ENCODE measurements at regions not wholly inside any gene's neighbourhood (a gene's known extent, or its start where the extent isn't known, plus 50 kb on each side); places are given as distances from the start of the nearest gene placed in this dataset.
"Not testable (repeated sequence)": the region's sequence is repeated elsewhere in the genome, so short reads cannot be mapped to it uniquely, and the experiment has no call there.

DNA sequence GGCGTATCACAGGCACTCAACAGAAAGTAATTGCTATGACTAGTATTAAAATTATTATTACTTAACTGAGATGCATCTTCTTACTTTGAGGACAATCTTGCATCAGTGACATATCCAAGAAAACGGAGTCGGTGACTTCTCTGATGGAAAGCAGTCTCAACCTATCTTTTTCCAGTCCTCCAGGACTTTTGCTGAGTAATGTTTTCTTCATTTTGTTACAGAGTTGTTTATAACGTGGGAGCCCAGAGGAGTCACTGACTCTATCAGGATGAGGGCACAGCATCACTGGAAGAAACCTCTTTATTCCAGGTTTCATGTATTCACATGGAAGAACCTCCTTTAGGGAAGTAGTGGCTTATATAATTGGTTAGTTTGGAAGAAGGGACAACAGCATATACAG lies 51.5 kb upstream of the MELK start:
- DNase-seq = no peak

DNA sequence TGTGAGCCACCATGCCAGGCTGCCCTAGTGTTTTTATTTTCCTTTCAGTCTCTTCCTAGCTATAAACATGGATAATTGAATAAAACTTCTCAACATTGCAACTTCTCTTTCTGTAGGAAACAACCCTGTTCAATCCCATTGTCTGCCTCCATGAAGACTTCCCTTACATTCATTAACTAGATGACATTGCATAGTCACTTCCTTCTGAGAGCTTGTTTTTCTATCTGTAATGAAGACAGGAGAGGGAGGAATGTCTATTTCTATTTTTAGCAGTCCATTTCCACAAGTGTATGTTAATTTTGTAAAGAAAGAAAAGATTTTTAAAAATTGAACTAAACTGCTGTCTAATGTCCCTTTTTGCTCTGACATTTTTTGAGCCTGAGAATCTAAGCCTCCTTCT lies 55.6 kb upstream of the MELK start:
- no peak for DNase-seq

DNA sequence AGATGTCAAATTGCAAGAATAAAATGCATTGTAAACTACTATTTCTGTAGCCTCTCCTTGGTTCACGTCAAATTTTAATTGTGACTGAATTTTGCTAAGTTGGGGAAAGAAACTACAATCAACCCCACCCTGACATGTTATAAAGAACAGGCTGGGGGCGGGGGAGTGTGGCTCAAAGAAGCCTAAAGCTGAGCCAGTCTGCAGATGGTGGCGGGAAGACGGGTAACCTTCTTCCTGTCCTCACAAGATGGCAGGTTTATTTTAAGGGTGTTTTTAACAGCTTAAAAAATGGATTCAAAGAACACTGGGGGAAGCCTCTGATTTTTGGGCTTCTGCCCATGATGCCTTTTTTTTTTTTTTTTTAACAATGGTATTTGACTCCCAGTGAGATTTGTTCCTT lies 68.5 kb upstream of the MELK start:
- peak; percentile 38 for DNase-seq

DNA sequence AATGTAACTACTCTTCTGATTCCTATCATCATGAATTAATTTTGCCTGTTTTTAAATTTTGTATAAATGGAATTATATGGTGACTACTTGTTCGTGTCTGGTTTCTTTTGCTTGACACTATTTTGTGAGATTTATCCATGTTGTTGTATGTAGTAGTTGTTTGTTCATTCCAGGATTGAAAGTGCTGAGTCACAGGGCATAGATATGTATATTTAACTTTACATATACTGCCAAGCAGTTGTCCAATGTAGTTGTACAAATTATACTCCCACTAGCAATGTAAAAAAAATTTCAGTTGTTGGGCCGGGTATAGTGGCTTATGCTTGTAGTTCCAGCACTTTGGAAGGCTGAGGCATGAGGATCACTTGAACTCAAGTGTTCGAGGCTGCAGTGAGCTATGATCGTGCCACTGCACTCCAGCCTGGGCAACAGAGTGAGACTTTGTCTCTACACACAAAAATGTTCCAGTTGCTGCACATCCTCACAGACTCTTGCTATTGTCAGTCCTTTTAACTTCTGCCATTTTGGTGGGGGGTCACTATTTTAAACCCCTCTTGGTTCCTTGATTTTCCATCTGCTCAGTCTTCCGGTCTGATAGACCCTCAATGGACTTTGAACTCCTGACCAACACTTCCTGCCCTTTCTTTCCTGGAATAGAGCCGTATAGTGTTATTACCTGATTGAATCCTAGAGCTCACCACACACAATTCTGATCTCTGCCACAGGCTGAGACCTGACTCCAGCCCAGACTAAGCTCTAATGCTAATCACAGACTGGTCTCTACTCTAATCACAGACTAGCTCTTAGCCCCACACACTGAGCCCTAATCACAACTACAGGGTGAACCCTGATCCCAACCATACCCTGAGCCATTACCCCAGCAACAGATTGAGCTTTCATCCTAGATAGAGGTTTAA lies 69.3 kb upstream of the MELK start:
- no peak for DNase-seq

- DNase-seq = no peak
These were observed 71.0 kb upstream of the MELK start for GRCh38 chr9:36501727-36502126.

- DNase-seq = not testable (repeated sequence)
These were observed 71.8 kb upstream of the MELK start for GRCh38 chr9:36500931-36501330.

DNA sequence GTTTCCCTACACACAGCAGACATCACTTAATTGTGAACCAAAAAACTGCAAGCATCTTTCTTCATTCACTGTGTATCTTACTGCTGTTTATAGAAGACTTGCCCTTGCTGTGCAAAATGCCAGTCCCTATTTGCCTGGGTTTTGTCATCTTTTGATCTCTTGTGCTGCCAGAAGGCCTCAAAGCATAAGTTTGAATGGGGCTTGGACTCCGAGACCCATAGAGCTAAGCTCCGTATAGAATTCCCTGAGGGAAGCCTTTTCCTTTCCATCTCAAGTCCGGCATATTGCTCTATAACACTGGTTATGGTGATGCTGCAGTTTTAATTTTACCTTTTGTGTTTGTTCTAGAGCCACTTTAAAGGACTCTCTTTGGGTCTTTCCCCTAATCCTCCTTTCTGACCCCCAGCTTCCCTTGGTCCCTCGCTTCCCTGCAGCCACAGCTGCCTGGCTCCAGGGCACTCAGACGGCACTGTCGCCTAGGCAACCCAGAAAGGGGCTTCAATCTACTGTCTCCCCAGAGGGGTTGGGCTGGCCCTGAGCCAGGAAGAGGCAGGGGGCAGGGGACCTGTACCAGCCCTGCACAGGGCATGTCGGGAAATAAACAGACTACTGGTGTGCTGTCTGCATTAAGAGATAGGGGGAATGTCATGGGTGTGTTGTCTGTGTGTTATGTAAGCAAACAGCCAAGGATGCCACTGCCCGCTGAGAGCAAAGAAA lies 73.4 kb upstream of the MELK start:
- no peak for DNase-seq

- peak; percentile 49 for DNase-seq
These were observed 79.1 kb upstream of the MELK start for GRCh38 chr9:36493564-36493963.

DNA sequence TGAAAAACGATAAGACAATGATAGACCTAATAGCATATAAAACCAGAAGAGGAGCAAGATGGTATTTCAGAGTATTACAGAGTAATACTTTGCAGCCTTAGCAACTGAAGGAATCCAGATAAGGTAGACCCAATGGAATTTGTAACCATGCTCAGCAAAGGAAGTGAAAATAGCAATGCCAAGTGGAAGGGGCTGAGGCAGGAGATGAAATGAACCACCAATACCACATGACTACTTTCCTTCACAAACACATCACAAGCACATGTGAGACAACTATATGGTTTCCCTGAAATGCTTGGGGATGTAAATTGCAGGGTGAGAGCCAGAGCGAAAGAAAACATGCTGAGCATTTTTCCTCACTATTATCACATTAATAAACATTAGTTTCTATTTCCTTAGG lies 79.8 kb upstream of the MELK start:
- no peak for DNase-seq

- DNase-seq = no peak
These were observed 83.2 kb upstream of the MELK start for GRCh38 chr9:36489453-36489852.

DNA sequence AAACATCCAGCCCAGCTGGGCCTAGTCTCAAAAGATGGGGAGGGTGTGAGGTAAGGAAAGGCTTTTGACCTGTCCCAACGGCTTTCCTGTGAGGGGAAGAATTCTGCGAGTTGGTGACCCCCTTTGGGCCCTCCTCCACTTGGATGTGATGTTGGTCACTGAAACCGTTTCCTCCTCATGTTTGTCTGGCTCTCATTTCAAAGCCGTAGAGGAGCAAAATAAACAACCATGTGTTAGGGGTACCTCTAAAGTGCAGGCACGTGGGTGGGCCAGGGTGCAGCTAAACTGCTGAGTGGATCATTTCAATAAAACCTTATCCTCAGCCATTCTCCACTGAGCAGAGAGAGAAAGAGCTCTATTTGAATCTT lies 84.3 kb upstream of the MELK start:
- no peak for DNase-seq

DNA sequence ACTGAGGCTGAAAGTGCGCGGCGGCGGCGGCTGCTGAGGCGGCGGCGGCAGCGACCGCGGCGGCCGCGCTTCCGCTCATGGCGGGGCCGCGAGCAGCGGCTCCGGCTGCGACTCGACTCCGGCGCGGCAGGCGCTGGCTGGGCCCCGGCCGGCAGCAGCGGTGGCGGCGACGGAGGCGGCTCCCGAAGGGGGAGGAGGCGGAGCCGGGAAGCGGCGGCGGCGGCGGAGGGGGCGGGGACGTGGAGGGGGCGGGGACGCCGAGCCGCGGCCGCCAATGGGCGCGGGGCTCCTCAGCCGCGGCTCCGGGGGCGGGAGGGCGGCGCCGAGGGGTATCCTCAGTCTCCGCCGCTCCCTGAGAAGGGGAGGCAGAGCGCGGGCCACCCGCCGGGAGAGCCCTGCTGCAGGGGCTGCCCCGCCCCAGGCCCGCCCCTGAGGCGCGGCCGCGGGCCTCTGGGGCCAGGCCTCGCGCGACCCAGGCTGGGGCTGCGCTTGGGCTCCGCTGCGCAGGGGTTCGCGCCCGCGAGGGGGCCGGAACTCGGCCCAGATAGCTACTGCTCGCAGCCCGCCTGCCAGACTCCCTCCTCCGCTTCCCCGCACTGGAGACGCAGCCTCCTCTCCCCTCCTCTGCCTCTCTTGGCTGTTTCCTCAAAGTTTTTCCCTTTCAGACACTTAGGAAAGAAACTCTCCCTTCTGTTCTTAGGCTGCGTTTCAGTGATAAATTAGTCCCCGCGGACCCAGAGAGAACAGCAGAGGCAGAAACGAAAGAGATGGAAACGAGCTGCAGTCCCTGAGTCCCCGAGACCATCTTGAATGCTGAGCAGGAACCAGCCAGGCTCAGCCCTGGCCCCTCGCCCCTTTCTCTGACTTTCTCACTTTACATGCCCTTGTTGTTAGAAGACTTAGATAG lies 85.0 kb upstream of the MELK start:
- peak; percentile 88 for DNase-seq

DNA sequence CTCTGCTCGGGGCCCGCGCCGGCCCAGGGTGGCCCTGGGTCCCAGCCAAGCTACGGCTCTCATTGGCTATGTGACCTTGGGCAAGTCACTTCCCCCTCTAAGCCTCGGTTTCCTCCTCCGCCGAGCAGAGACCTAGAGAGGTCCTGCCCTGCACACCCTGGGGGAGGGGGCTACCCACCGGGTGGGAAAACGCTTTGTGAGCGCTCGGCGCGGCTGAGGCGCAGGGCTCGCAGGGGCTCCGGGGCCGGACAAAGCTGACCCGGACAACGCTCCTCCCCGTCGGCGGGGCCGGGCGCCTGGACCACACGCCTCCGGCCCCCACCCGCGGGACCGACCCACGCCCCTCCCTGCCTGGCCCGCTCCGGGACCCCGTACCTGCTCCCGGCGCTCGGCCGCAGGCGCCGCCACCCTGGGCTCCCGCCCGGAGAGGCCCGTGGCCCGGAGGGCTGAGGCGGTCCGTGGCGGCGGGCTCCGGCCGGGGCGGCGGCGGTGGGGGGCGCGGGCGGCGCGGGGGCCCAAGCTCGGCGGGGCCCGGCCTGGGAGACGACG lies 85.7 kb upstream of the MELK start:
- DNase-seq = peak; percentile 71

- peak; percentile 30 for DNase-seq
These were observed 86.3 kb upstream of the MELK start for GRCh38 chr9:36486329-36486932.

DNA sequence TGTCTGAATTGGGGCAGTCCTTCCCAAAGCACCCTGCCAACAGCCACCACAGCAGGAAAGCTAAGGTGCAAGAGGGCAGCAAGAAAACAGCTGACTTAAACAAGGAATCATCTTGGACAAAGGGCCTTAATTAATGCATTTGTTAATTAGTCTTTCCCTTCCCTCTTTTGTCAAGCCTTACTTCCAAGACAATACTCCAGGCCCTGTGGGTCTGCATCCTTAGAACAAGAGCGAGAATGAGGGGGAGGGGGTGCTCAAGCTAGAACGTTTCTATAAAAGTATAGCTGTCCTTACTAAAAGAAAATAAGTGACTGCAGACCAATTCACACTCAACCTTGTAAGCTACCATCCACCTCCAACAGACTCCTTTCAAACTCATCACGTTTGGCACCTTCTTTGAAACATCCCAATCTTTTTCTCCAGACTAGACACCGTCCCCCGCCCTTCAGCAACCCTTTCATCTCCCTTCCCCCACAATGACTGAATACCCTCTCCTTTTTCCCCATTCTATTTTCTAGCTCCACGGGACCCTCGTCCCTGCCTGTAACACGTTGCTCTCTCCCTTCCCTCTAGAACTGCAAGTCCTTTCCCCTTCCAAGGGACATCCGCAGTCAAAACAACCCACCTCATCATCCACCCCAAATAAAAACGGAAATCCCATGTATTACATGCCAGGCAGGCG lies 85.7 kb upstream of the RNF38 start:
- DNase-seq = no peak

GRCh38 chr9:36484124-36484523 lies 84.1 kb upstream of the RNF38 start:
- no peak for DNase-seq

- no peak for DNase-seq
These were observed 79.0 kb upstream of the RNF38 start for GRCh38 chr9:36479101-36479500.

DNA sequence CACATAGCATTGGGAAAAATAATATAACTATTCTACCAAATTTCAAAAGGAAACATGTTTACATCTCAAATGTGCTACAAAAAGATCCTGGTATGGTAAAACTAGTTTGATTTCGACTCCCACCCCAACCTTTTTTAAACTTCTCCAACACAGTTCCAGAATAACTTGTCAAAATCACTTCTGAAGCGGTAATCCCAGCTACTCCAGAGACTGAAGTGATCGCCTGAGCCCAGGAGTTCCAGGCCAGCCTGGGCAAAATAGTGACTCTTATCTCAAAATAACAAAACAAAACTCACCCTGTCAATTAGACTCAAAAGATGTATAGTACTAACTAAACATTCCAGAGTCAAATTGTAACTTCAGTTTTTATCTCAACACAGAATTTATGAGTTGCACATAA lies 71.3 kb upstream of the RNF38 start:
- DNase-seq = peak; percentile 16

DNA sequence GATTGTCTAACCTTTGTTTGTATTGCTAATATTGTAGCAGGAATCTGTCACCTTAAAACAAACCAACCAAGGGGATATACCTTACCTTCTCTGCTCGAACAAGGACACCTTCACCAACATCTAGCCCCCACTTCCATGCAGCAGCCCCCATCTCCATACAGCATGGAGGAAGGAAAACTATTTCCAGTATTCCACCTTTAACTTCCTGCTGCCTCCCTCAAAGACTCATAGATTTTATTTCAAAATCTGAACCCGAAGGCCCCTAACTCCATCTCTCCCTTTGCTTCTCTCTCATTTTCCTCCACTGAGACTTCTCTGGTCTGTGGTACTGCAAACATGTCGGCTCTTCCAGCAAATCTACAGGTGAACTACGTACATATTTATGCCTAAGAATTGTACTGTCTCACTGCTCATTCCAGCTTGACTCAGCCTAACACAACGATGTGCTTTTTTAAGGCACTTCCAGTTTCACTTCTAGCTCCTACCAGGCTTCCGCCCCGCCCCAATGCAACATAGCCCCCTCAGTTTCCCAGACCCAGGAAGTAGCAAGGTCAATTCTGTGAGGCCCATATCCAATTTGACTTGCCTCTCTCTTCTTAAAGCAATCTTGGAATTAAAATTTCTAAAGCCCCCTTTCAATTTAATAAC lies 70.7 kb upstream of the RNF38 start:
- DNase-seq = peak; percentile 72

DNA sequence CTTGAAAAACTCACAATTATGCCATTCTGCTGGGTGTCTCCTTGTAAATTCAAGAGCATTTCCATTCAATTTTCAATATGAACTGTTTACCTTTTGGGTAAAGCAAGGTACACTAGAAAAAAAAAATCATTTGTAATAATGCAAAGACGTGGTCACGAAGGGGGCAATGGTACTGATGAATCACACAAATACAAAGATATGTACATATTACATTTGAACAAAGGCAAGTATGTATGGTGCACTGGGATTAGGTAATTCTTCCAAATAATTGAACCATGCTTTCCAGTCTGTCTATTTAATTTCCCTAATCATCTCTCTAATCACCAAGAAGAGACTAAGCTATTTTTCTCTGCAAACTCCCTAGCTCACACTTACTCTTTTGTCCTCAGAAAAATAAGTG lies 63.4 kb upstream of the RNF38 start:
- DNase-seq = no peak

DNA sequence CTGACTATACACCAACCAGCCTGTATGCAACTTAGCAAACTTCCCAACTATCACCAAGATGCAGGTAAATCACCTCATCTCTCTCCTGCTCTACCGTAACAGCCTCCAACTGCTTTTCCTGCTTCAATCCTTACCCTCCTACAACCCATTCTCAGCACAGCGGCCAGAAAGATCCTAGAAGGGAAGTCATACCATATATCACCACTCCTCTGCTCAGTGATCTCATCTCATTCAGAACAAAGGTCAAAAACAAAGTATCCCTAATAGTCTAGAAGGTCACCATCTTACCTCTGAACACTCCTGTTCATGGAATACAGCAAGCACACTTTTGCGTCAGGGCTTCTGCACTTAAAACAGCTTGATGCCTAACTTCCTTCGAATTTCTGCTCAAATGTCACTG lies 62.2 kb upstream of the RNF38 start:
- no peak for DNase-seq

Measured in stimulated activated CD8-positive, alpha-beta memory T cell treated with anti-CD3 and anti-CD28 coated beads, Interleukin-4, amount 100 ng/mL, for 48 hours (primary cell).